NT2/D1 (cell line): ENCODE measurements at regions not wholly inside any gene's neighbourhood (a gene's known extent, or its start where the extent isn't known, plus 50 kb on each side); places are given as distances from the start of the nearest gene placed in this dataset.

ENCODE experiments used
- SUZ12 ChIP-seq: IDR thresholded peaks from 2 replicates; pipeline ENCODE4 v1.6.1; 2011; ENCODE audit not compliant: insufficient read length, insufficient read depth; ENCODE audit errors: extremely low read depth
- YY1 ChIP-seq: IDR thresholded peaks from 2 replicates; pipeline ENCODE4 v1.6.1; 2011; ENCODE audit not compliant: insufficient read length, insufficient read depth

- TF ChIP-seq YY1 (no peak), SUZ12 (no peak)
Measured at GRCh38 chr2:66370824-66371223, 64.1 kb upstream of the MEIS1 start.
